Heart right ventricle (tissue), 16 donors: ENCODE measurements at regions not wholly inside any gene's neighbourhood (a gene's known extent, or its start where the extent isn't known, plus 50 kb on each side); places are given as distances from the start of the nearest gene placed in this dataset.
"Not testable (repeated sequence)": the region's sequence is repeated elsewhere in the genome, so short reads cannot be mapped to it uniquely, and the experiment has no call there.

Experiments
- ATAC-seq, 8 donors: fragments of 200-7000 bp; cut with Tn5 transposase; one replicate each; pipeline ENCODE4 v1.9.1; 2020; ENCODE audit warnings: mild to moderate bottlenecking in 8 of 8, moderate library complexity in 8 of 8, moderate number of reproducible peaks in 1 of 8
- DNase-seq, 2 donors: peaks; one replicate each; pipeline ENCODE4 v3.0.0-alpha.2; 2020
- H3K27ac ChIP-seq, 10 donors: fragments of 200-600 bp; sonication (generic) in 2 of 10; one replicate each; pipeline versions ENCODE4 v1.5.0 to v1.8.0; 2020 to 2022; ENCODE audit warnings: mild to moderate bottlenecking in 3 of 10
- H3K27me3 ChIP-seq, 7 donors: fragments of 200-600 bp; one replicate each; pipeline ENCODE4 v1.8.0; 2021 to 2022; ENCODE audit warnings: mild to moderate bottlenecking in 2 of 7
- H3K36me3 ChIP-seq, 9 donors: fragments of 200-600 bp; sonication (generic) in 1 of 9; one replicate each; pipeline versions ENCODE4 v1.5.0 to v1.8.0; 2020 to 2022; ENCODE audit warnings: mild to moderate bottlenecking in 2 of 9
- H3K4me1 ChIP-seq, 9 donors: fragments of 200-600 bp; sonication (generic) in 1 of 9; one replicate each; pipeline versions ENCODE4 v1.5.0 to v1.8.0; 2020 to 2022; ENCODE audit warnings: mild to moderate bottlenecking in 4 of 9
- H3K4me3 ChIP-seq, 10 donors: fragments of 200-600 bp; sonication (generic) in 2 of 10; one replicate each; pipeline versions ENCODE4 v1.5.0 to v1.8.0; 2020 to 2022; ENCODE audit warnings: mild to moderate bottlenecking in 7 of 10, moderate library complexity in 2 of 10
- H3K9me3 ChIP-seq, 11 donors: fragments of 200-600 bp in 10 of 11; sonication (generic) in 2 of 11; one replicate each; pipeline versions ENCODE4 v1.5.0 to v1.8.0; 2013 to 2022; ENCODE audit warnings: mild to moderate bottlenecking in 2 of 11, control low read depth in 1 of 11, moderate library complexity in 1 of 11
- WGBS, 2 donors: extraction: QIAGEN DNeasy Blood & Tissue Kit; methylation state at CpG; one replicate each; pipeline ENCODE4 v1.1.7; 2013; ENCODE audit warnings: inconsistent platforms in 1 of 2; 5-methylcytosine and 5-hydroxymethylcytosine counted together
- intact Hi-C, 10 donors: fragments of 100-400 bp; cut with DNase I; formaldehyde crosslinking; loops; one replicate each; pipeline versions ENCODE4 v1.11.1 to v1.14.2; 2022
- TF ChIP-seq, protein P1 (sequence below), 9 donors: fragments of 200-600 bp; sonication (generic) in 2 of 9; IDR thresholded peaks; one replicate each; pipeline versions ENCODE4 v1.5.0 to v1.8.0; 2021 to 2022; ENCODE audit warnings: antibody characterized with exemption in 9 of 9, mild to moderate bottlenecking in 5 of 9, moderate library complexity in 1 of 9
- donor health status: Arrhythmogenic right ventricular cardiomyopathy.
- donor health status: ischemic (EF 13 %, LVEDD 7.1; RV severe dilation, severe dysfunction).
- donor health status: healthy with polysubstance abuse.
- donor health status: DM: no; HTN: yes; CAD: no.
- donor health status: DM: no; HTN: no; CAD: no.
- donor health status: ischemic (EF 25% LVEDD 6.9; RV normal size, moderate dysfunction).
- donor health status: ischemic (EF 25% LVEDD 5.7; RV mildly dilated, moderate dysfunction).
- donor health status: healthy.
- donor health status: DM: yes; HTN: yes; CAD: no.
- donor health status: Ischemic cardiomyopathy.
- donor health status: ischemic (EF 35%, LVEDD 5.7; RV mildly dilated, moderate dysfunction).
- donor health status: nonischemic (EF 11% LVEDD 7.7; RV severe dilation, severe dysfunction).
- donor health status: DM: yes; HTN: yes; CAD: no.
- donor health status: PGD.
- donor health status: ischemic (EF 29% LVEDD 5.4; RV normal size, mild dysfunction).
- donor health status: nonischemic (EF 23%, LVEDD 6.1; RV moderate dilation, normal function).

DNA sequence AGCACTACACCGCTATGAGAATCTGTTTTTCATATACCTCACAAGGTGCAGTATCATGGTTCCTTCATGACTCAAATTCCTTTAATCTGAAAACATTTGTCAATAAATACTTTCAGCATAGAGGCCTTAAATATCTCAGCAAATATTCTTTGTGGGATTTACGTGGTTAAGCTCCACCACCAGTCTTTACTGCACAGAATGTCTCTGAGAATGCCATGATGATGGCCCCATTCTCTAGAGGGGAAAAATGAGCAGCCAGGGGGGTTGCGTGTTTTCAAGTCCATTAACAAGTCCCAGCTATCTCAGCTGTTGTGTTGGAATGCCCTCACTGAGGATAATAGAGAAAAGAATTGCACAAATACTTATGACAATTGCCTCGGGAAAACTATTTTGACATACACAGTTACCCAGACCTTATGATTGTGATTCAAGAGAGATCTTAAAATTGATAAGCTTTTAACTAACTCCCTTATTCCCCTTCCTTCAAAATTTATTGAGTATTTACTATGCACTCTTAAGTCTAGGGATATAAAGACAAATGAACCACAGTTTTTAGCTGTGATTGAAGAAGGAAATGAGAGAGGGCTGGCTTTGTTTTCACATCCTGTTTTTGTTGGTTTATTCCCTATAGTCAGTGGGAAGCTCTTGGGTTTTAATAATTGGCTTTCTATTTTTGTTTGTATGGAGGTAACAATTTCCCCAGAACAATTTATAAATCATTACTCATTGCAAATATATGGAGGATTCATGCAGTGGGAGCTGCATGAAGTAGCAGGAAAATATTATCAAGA lies 176.5 kb upstream of the VWC2 start:
- TF ChIP-seq, protein P1, sequence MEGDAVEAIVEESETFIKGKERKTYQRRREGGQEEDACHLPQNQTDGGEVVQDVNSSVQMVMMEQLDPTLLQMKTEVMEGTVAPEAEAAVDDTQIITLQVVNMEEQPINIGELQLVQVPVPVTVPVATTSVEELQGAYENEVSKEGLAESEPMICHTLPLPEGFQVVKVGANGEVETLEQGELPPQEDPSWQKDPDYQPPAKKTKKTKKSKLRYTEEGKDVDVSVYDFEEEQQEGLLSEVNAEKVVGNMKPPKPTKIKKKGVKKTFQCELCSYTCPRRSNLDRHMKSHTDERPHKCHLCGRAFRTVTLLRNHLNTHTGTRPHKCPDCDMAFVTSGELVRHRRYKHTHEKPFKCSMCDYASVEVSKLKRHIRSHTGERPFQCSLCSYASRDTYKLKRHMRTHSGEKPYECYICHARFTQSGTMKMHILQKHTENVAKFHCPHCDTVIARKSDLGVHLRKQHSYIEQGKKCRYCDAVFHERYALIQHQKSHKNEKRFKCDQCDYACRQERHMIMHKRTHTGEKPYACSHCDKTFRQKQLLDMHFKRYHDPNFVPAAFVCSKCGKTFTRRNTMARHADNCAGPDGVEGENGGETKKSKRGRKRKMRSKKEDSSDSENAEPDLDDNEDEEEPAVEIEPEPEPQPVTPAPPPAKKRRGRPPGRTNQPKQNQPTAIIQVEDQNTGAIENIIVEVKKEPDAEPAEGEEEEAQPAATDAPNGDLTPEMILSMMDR (IDR thresholded peaks at IDR 0.05): no peak
- WGBS, 2 donors: 81 to 91% methylated on average over 4 of the region's 4 CpGs
- H3K4me3 ChIP-seq: no peak overlapping the region
- peaks cover 0 to 9% (median 0%) of the 10 kb centered on the region in 9 donors for H3K4me1 ChIP-seq
- no peaks in the 10 kb centered on the region for H3K36me3 ChIP-seq
- H3K27me3 ChIP-seq: no peaks in the 10 kb centered on the region
- DNase-seq: no peak
- no peak for ATAC-seq
- H3K27ac ChIP-seq: no peak overlapping the region
- no peaks in the 10 kb centered on the region for H3K9me3 ChIP-seq
- intact Hi-C loops: no loop called here

DNA sequence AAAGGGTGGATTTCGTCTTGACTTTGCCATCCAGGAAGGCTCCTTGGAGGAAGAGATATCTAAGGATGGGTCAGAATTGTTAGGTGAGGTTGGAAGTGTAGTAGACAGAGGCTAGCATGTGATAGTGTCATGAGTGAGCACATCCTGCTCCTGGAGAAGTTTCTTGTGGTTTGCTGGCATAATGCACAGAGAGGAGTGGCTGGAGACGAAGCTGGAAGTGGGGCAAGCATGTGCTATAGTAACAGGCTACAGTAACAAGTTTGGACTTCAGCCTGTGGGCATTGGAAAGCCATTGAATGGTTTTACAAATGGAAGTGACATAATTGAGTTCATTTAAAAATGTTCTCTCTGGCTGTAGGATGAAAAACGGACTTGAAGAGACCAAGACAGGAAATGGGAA lies 175.6 kb upstream of the VWC2 start:
- WGBS, 2 donors: 47 to 48% methylated on average over 3 of the region's 3 CpGs
- Histone ChIP-seq H3K27ac (no peak overlapping the region), H3K4me1 (peaks cover 0 to 9% (median 0%) of the 10 kb centered on the region in 9 donors), H3K36me3 (no peaks in the 10 kb centered on the region), H3K9me3 (no peaks in the 10 kb centered on the region), H3K4me3 (no peak overlapping the region), H3K27me3 (no peaks in the 10 kb centered on the region)
- ATAC-seq (peak in 1 of 8 donors; percentile 41), DNase-seq (no peak)
- TF ChIP-seq, protein P1 (IDR thresholded peaks at IDR 0.05): no peak
- intact Hi-C loops: no loop called here

DNA sequence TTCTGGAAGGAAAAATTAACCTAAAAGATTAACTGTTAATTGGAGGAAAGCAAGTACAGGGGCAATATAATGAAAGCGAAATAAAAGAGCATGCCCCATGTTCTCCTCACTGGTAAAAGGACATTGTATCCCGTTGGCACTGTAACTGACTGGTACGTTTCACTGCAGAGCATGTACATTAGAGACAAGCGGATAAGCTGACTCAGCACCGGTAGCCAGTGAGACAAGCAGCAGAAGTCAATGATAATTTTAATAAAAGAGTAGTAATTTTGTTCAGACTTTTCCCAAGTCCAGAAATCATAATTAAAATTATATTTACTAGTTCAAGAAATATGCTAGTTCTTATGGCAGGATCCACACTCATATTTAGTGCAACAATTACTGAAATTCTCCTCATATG lies 161.5 kb upstream of the VWC2 start:
- Histone ChIP-seq H3K4me1 (no peaks in the 10 kb centered on the region), H3K4me3 (no peak overlapping the region), H3K27me3 (no peaks in the 10 kb centered on the region), H3K9me3 (peaks cover 0 to 30% (median 2%) of the 10 kb centered on the region in 11 donors), H3K27ac (no peak overlapping the region), H3K36me3 (no peaks in the 10 kb centered on the region)
- ATAC-seq (no peak), DNase-seq (no peak)
- TF ChIP-seq, protein P1 (IDR thresholded peaks at IDR 0.05): no peak
- intact Hi-C loops: loop anchor here in 1 of 10 donors (2.0 kb wide), 1 partner anchor 23 kb away; no protein-coding TSS in a partner anchor
- 85 to 86% methylated on average over 5 of the region's 5 CpGs for WGBS, 2 donors

DNA sequence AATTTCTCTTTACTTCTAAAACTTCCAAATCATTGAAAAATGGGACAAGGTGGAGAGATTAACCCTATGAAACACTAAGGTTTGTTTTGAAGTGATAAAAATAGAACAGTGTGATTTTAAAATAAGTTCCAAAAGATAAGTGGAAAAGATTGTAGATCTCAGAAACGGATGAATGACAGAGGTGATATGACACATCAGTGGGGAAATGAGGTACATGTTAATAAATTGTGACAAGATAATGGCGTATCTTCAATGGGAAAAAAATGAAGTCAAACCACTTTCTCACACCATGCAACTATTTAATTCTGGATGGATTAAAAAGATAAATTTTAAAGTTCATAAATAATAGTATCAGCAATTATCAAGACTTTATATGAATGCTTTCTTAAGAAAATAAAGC lies 159.7 kb upstream of the VWC2 start:
- H3K4me1 ChIP-seq: no peaks in the 10 kb centered on the region
- no peak overlapping the region for H3K4me3 ChIP-seq
- DNase-seq (no peak), ATAC-seq (no peak)
- WGBS, 2 donors: 63 to 69% methylated on average over 2 of the region's 2 CpGs
- H3K36me3 ChIP-seq: no peaks in the 10 kb centered on the region
- TF ChIP-seq, protein P1 (IDR thresholded peaks at IDR 0.05): no peak
- intact Hi-C loops: no loop called here
- peaks cover 0 to 14% (median 0%) of the 10 kb centered on the region in 11 donors for H3K9me3 ChIP-seq
- H3K27ac ChIP-seq: no peak overlapping the region
- no peaks in the 10 kb centered on the region for H3K27me3 ChIP-seq

DNA sequence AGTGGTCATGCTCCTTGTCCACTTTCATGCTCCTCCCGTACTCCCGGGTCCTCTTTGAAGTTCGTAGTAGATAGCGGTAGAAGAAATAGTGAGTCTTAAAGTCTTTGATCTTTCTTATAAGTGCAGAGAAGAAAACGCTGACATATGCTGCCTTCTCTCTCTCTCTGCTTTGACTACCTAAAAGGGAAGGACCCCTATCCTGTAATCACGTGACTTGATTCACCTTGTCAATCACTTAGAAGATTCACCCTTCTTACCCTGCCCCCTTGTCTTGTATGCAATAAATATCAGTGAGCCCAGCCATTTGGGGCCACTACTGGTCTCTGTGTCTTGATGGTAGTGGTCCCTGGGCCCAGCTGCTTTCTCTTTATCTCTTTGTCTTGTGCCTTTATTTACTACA lies 158.5 kb upstream of the VWC2 start:
- H3K4me1 ChIP-seq, H3K36me3 ChIP-seq, H3K4me3 ChIP-seq, intact Hi-C loops, H3K27me3 ChIP-seq, H3K27ac ChIP-seq, ATAC-seq, H3K9me3 ChIP-seq, DNase-seq: not testable (repeated sequence)
- WGBS, 2 donors: 81 to 90% methylated on average over 6 of the region's 6 CpGs
